ENCODE measurements at regions not wholly inside any gene's neighbourhood (a gene's known extent, or its start where the extent isn't known, plus 50 kb on each side); places are given as distances from the start of the nearest gene placed in this dataset.

GRCh38 chr6:14589175-14589574 lies 471.6 kb downstream of the CD83 start:
- H3K27me3 ChIP-seq: no peaks in the 10 kb centered on the region
- peaks cover 0 to 5% (median 2%) of the 10 kb centered on the region in 4 donors for H3K4me1 ChIP-seq
- TF ChIP-seq CTCF (IDR thresholded peaks at IDR 0.05): no peak
- no peak for TF ChIP-seq EP300 (IDR thresholded peaks at IDR 0.05)
- TF ChIP-seq POLR2A (IDR thresholded peaks at IDR 0.05; ENCODE audit: low read depth): no peak
- no peak for TF ChIP-seq POLR2AphosphoS5 (IDR thresholded peaks at IDR 0.05)
- intact Hi-C loops (cut with DNase I): no loop called here
- H3K27ac ChIP-seq (replicated peaks in 1 of 4): no peak overlapping the region
- 79% methylated on average over 6 of the region's 6 CpGs for WGBS
- H3K9me3 ChIP-seq: no peaks in the 10 kb centered on the region
- H3K4me3 ChIP-seq: no peak overlapping the region
- no peak for DNase-seq (ENCODE audit: extremely low spot score)
- no peaks in the 10 kb centered on the region for H3K36me3 ChIP-seq

- Histone ChIP-seq H3K27ac (replicated peaks in 1 of 4) (no peak overlapping the region), H3K4me1 (peaks cover 0 to 5% (median 2%) of the 10 kb centered on the region in 4 donors)
- 70% methylated on average over 6 of the region's 6 CpGs for WGBS
Observed at GRCh38 chr6:14590586-14590985, 473.0 kb downstream of the CD83 start.

GRCh38 chr6:14591998-14592397 lies 474.4 kb downstream of the CD83 start:
- TF ChIP-seq POLR2AphosphoS5 (IDR thresholded peaks at IDR 0.05) (no peak), CTCF (IDR thresholded peaks at IDR 0.05) (no peak), POLR2A (IDR thresholded peaks at IDR 0.05; ENCODE audit: low read depth) (no peak), EP300 (IDR thresholded peaks at IDR 0.05) (no peak)
- intact Hi-C loops (cut with DNase I): no loop called here
- H3K36me3 ChIP-seq: no peaks in the 10 kb centered on the region
- DNase-seq (ENCODE audit: extremely low spot score): no peak
- H3K27me3 ChIP-seq: no peaks in the 10 kb centered on the region
- no peaks in the 10 kb centered on the region for H3K9me3 ChIP-seq
- H3K4me3 ChIP-seq: no peak overlapping the region
- WGBS: 94% methylated on average over 1 of the region's 1 CpG
- H3K27ac ChIP-seq (replicated peaks in 1 of 4): no peak overlapping the region
- no peaks in the 10 kb centered on the region for H3K4me1 ChIP-seq

More at GRCh38 chr6:14590586-14590985, 473.0 kb downstream of the CD83 start:
- H3K9me3 ChIP-seq: no peaks in the 10 kb centered on the region
- no peak overlapping the region for H3K4me3 ChIP-seq
- no peaks in the 10 kb centered on the region for H3K36me3 ChIP-seq
- intact Hi-C loops (cut with DNase I): no loop called here
- DNase-seq (ENCODE audit: extremely low spot score): no peak
- no peaks in the 10 kb centered on the region for H3K27me3 ChIP-seq
- TF ChIP-seq CTCF (IDR thresholded peaks at IDR 0.05): no peak
- TF ChIP-seq POLR2A (IDR thresholded peaks at IDR 0.05; ENCODE audit: low read depth): no peak
- no peak for TF ChIP-seq EP300 (IDR thresholded peaks at IDR 0.05)
- no peak for TF ChIP-seq POLR2AphosphoS5 (IDR thresholded peaks at IDR 0.05)

GRCh38 chr6:14593286-14593685 lies 475.7 kb downstream of the CD83 start:
- 78% methylated on average over 4 of the region's 4 CpGs for WGBS

More at GRCh38 chr6:14593286-14593685, 475.7 kb downstream of the CD83 start:
- intact Hi-C loops (cut with DNase I): no loop called here
- Histone ChIP-seq H3K27ac (replicated peaks in 1 of 4) (no peak overlapping the region), H3K27me3 (no peaks in the 10 kb centered on the region), H3K36me3 (no peaks in the 10 kb centered on the region), H3K4me3 (no peak overlapping the region), H3K4me1 (no peaks in the 10 kb centered on the region), H3K9me3 (no peaks in the 10 kb centered on the region)
- no peak for DNase-seq (ENCODE audit: extremely low spot score)
- TF ChIP-seq EP300 (IDR thresholded peaks at IDR 0.05): no peak
- no peak for TF ChIP-seq POLR2A (IDR thresholded peaks at IDR 0.05; ENCODE audit: low read depth)
- TF ChIP-seq CTCF (IDR thresholded peaks at IDR 0.05): no peak
- TF ChIP-seq POLR2AphosphoS5 (IDR thresholded peaks at IDR 0.05): no peak
